AML-193 (cell line): ENCODE measurements at regions not wholly inside any gene's neighbourhood (a gene's known extent, or its start where the extent isn't known, plus 50 kb on each side); places are given as distances from the start of the nearest gene placed in this dataset.

ENCODE experiments used
- DNase-seq, 2 experiments: peaks; one replicate each; lab custom pipeline; 2025; lab: John Stamatoyannopoulos, UW

- DNase-seq, result no peak
These were observed 104.1 kb downstream of the KCTD15 start for GRCh38 chr19:33900817-33901216.

DNA sequence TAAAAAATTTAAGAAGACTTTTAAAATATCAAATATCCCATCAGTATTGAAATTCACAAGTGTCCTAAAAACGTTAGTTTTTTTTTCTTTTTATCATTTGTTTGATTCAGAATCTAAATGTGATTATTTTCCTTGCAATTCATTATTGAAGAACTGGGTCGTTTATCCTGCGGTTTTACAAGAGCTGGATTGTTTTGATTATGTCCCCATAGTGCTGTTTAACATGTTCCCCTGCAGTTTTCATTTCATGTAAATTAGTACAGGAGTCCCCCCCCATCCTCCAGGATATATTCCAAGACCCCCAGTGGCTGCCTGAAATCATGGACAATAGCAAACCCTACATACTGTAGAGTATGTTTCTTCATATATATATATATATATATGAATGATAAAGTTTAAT is 105.7 kb downstream of the KCTD15 start:
- no peak for DNase-seq

DNA sequence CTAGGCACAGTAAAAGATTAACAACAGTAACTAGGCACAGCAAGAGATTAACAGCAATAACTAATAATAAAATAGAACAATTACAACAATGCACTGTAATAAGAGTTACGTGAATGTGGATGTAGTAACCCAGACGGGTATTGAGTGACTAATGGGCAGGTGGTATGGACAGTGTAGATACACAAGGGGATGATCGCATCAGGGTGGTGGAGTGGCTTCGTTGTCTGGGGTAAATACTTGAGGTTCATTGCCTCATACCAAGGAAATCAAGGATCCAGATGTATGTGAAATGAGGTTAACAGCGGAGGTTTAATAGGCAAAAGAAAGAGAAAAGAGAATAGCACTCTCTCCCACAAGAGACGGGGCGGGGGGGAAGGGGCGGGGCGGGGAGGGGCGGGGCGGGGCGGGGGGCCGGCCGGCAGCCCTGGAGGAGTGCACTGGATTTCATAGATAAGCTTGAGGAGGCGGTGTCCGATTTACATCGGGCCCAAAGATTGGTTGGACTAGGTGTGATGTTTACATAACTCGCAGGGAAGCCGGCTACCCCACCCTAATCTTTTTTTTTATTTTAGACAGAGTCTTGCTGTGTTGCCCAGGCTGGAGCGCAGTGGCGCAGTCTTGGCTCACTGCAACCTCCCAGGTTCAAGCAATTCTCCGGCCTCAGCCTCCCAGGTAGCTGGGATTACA is 106.3 kb downstream of the KCTD15 start:
- DNase-seq, result no peak

DNA sequence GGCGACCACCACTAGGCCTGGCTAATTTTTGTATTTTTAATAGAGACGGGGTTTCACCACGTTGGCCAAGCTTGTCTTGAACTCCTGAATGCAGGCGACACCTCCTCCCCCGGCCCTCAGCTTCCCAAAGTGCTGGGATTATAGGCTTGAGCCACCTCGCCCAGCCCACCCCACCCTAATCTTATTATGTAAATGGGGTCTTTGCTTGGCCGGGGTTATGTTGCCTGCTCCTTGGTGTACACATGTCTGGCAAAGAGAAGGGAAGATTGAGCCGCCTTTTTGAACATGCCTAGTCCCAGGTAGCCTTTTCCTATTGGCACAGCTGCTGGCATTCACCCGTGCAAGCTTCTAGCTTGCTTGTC is 106.8 kb downstream of the KCTD15 start:
- no peak for DNase-seq

DNA sequence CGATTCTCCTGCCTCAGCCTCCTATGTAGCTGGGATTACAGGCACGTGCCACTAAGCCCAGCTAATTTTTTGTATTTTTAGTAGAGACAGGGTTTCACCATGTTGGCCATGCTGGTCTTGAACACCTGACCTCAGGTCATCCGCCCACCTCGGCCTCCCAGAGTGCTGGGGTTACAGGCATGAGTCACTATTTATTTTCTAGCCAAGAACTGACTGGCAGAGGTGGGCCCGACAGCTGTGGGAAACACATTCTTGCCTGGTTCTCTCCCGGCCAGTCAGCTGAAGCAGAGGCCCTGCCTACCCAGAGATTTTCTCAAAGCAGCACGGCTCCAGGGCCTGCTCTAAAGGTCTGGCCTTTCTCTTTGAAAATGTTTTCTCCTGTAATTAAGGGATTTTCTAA is 108.0 kb downstream of the KCTD15 start:
- DNase-seq, result no peak

DNA sequence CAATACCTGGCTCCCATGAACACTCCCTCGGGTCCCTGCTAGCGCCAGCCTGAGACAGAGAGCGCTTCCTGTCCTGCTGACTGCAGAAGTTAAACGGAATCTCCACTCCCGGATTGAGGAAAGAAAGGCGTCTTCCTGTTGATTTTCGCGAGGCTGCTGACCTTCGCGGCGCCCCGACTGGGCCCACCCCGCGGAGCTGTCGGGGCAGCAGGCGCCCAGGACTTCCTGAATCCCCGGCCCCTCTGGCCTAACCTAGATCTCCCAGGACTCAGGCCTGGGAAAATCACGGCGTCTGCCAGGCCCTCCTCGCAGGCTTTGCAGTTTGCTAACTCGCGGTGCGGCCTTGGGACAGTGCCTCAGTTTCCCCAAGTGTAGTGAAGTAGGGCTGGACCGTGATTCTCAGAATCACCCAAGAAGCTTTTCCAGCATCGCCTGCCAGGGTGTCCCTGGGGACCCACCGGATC is 108.8 kb downstream of the KCTD15 start:
- DNase-seq, result no peak

- no peak for DNase-seq
These were observed 109.4 kb downstream of the KCTD15 start for GRCh38 chr19:33905937-33906577.

GRCh38 chr19:33906578-33907335 is 110.1 kb downstream of the KCTD15 start:
- DNase-seq, result no peak

GRCh38 chr19:33910922-33911321 is 114.3 kb downstream of the KCTD15 start:
- no peak for DNase-seq

DNA sequence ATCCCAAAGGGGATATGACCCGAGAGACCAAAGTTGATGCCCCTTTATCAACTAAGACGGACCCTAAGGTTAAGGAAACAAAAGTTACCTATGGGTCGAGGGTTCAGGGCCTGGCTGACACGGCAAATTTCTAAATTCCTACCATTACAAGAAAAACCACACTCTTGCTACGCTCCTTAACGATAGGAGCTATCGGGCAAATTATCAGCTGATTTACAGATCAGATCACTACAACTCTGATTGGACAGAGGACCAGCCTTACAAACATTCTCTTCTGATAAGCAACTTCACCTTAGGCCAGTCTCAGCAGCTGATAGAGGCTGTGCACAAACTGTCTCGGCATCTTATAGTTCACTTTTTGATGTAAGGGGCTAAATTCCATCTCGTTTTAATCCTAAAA is 117.9 kb downstream of the KCTD15 start:
- no peak for DNase-seq

DNA sequence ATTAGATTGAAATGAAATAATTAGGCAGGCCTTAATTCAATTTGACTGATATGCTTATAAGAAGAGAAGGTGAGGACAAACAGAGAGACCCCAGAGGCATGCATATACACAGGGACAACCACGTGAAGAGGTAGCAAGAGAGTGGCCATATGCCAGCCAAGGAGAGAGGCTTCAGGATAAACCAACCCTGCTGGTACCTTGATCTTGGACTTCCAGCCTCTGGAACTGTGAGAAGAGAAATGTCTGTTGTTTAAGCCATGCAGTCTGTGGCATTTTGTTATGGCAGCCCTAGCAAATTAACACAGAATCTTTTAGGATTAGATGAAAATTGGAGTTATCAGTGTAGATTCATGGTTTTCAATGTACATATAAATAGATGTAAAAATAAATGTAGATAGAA is 120.1 kb downstream of the KCTD15 start:
- no peak for DNase-seq

- no peak for DNase-seq
These were observed 122.6 kb downstream of the KCTD15 start for GRCh38 chr19:33919291-33919690.

- no peak for DNase-seq
These were observed 124.5 kb downstream of the KCTD15 start for GRCh38 chr19:33921165-33921564.

GRCh38 chr19:33926306-33926705 is 129.6 kb downstream of the KCTD15 start:
- no peak for DNase-seq

- DNase-seq, result no peak
These were observed 131.3 kb downstream of the KCTD15 start for GRCh38 chr19:33927789-33928457.

- DNase-seq, result no peak
These were observed 131.8 kb downstream of the KCTD15 start for GRCh38 chr19:33928458-33928950.

GRCh38 chr19:33933931-33934330 is 137.3 kb downstream of the KCTD15 start:
- DNase-seq, result no peak

DNA sequence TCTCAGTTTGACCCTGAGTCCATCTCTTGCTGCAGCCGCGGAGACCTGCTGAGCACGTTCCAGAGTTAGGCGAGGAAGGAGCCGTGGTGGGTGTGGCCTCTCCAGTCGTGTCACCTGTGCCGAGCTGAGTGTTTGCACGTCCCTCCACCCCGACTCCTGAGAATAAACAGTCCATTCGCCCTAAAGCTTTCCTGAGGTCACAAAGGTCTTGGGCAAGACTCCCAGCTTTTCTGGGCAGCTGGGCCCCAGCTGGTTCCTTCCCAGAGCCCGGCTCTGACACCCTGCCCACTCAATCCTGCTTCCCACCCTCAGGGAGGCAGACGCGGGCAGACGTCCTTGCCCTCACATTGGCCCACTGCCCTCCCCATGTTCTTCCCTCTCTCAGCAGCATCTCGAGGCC is 142.2 kb downstream of the KCTD15 start:
- no peak for DNase-seq

DNA sequence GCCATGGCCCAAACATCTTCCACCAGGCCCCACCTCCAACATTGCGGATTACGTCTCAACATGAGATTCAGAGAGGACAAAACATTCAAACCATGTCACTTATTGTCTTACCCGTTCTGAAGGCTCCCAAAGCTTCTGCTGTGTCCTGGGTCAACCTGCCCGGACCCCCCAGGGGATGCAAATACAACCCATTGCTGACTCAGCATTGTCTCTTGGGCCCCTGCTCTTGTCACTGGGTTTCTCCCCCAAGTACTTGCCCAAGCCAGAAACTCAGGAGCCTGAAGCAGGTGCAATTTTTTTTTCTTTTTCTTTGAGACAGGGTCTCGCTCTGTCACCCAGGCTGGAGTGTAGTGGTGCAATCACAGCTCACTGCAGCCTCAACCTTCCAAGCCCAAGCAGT is 144.5 kb downstream of the KCTD15 start:
- DNase-seq, result no peak

GRCh38 chr19:33946535-33947264 is 150.0 kb downstream of the KCTD15 start:
- no peak for DNase-seq

- DNase-seq, result peak in 1 of 2 experiments; percentile 9
These were observed 150.7 kb downstream of the KCTD15 start for GRCh38 chr19:33947265-33947964.
